NCI-H69 (cell line): ENCODE measurements at regions not wholly inside any gene's neighbourhood (a gene's known extent, or its start where the extent isn't known, plus 50 kb on each side); places are given as distances from the start of the nearest gene placed in this dataset.

Experiments used
- DNase-seq: peaks from one replicate; lab custom pipeline; 2025; lab: John Stamatoyannopoulos, UW

DNA sequence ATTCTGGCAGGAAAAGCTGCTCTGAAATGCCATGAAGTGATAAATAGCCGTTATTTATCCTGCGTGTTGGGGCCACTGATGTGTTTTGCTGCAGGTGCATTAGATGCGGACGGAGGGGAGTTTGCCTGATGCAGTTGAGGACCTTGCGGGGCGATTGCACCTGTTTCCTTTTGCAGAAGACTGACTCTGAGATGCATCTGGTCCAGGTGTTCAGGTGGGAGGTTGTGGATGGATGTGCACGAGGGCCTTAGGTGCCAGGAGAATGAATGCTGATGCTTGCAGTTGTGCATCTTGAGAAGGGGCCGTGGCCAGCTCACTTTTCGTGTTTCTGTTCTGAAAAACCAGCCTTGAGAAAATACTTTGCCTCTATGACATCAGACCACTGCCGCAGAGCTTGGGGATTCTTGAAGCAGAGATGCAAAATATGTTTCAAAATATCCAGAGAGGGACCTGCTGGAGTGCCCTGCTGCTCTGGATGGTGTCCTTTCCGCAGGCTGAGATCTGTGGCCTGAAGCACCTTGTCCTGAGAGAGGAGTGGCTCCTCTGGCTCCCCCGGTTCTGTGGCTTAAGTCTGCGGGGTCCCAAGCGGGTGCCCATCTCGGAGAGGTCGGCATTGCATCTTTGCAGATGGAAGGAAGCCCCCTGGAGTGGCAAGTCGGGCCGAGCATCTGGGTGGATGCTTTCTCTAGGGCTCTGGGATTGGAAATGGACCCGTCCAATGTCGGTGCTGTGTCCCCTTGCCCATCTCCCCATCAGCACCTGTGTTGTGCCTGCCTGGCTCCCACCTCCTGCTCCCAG lies 1031.1 kb downstream of the TBC1D22A start:
- no peak for DNase-seq

DNA sequence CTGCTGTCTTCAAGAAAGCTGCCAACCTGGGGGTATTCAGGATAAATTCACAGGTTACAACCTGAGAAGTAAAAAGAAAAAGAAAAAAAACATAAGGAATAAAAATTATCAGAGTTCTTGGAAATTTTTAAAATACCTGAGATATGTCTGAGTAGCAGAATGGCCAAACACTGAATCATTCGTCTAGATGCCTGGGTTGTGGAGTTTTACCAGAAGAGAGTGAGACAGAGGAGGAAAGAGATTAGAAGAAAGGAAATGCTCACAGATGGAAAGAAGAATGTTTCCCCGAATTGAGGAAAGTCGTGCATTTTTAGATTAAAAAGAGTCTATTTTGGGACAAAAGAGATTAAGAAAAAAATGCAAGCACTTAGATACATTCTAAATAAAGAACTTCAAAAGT lies 1026.7 kb downstream of the TBC1D22A start:
- DNase-seq = no peak

DNA sequence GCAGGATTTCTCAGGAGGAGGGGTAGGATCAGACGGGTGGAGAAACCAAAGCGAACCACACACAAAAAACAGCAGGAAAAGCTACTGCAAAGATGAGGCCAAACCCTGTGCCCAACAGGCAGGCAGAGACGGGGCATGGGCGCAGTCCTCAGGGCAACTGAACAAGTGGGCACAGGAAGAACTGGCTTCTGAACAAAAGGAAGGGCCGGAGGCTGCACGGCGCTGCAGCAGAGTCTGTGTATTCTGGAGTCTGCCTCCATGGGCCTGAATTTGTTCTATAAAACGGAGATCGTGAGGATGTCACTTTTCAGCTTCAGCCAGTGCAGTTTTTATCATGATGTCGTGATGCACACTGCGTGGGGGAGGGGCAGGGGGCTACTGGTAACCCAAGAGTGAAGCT lies 1026.0 kb downstream of the TBC1D22A start:
- DNase-seq = no peak

DNA sequence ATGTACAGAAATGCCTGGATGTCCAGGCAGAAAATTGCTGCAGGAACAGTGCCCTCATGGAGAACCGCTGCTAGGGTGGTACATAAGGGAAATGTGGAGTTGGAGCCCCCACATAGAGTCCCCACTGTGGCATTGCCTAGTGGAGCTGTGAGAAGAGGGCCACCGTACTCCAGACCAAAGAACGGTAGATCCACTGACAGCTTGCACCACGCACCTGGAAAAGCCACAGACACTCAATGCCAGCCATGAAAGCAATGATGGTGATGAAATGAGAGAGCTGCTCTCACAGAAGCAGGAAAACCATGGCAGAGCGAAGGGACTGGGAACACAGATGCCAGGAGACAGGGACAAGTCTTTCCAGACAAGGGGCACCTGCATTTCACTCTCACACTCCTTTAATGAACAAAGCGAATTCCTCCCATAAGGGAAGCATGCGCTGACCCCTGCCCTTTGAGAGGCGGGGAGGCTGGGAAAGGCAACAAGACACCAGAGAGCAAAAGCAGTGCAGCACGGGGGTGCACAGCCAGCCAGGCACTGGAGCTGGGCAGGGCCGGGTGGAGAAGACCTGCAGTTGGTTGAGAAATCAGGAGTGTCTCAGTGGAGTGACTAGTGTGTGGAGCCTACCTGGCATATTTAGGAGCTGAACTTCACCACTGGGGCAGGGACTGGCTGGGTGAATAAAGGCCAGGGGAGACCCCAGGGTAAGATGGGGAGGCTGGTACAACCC lies 1025.2 kb downstream of the TBC1D22A start:
- DNase-seq = no peak

DNA sequence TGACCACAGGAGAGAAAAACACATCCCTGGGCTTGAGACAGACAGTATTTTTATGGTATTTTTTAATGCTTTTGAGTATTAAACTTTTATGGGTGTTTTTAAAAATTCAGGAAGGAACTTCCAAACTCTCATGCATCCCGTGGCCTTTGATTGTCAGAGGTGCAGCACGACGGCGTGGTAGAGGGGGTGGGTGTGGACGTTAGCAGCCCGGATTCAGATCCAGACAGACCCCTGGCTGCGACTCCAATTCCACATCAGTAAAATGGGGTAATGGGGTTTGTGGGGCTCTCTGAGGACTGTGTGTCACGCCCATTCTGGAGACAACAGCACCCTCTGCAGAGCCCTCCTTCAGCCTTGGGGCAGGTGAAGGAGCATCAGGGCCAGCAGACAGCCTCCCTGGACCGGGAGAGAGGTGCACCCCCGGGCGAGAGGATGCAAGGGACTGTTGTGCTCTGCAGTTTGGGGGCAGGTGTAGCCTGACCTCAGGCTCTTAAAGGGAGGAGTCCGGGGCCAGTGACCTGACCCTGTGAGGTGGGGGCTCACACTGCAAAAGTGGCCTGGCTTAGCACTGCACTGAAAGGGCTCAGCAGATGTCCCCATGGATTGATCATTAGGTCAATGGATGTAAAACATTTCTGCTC lies 1024.3 kb downstream of the TBC1D22A start:
- DNase-seq = no peak

DNA sequence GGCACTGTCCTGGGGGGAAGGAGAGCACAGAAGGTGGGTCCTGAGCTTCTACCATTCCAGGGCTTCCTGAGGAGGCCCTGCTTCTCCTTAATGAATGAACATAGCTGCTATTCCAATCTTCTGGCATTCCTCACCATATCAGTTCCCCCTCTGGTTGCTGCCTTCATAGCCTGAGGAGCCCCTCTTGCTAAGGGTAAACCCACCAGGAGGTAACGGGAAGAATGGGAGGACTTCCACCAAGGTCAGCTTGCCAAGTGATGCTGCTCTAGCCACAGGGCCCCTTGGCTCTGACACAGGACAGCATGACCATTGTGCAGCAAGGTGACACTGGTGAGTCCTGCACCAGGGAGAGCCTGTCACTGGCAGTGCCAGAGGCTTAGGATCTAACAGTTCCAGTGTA lies 1022.5 kb downstream of the TBC1D22A start:
- DNase-seq = no peak

DNA sequence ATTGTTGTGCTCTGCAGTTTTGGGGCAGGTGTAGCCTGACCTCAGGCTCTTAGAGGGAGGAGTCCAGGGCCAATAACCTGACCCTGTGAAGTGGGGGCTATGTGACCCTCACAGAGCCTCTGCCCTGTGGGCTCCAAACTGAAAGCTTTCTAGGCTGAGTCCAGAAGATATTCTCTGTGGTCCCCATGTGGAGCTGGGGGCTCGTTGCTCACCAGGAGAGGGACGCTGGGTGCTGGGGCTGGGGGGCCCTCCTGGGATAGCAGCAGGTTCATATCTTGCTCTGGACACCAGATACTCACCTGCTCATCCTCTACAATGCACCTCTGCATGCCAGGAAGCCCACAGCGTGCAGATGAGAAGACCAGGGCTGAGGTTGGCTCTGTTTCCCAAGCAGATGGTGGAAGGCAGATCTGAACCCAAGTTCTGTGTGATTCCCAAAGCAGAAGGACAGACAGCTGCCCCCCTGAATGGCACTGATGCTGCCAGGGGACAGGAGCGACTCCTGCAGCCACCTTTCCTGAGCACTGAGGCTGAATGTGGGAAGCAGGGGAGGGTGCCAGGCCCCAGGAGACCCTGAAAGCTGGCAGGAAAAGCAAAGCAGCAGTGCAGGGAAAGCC lies 1022.0 kb downstream of the TBC1D22A start:
- DNase-seq = no peak

DNA sequence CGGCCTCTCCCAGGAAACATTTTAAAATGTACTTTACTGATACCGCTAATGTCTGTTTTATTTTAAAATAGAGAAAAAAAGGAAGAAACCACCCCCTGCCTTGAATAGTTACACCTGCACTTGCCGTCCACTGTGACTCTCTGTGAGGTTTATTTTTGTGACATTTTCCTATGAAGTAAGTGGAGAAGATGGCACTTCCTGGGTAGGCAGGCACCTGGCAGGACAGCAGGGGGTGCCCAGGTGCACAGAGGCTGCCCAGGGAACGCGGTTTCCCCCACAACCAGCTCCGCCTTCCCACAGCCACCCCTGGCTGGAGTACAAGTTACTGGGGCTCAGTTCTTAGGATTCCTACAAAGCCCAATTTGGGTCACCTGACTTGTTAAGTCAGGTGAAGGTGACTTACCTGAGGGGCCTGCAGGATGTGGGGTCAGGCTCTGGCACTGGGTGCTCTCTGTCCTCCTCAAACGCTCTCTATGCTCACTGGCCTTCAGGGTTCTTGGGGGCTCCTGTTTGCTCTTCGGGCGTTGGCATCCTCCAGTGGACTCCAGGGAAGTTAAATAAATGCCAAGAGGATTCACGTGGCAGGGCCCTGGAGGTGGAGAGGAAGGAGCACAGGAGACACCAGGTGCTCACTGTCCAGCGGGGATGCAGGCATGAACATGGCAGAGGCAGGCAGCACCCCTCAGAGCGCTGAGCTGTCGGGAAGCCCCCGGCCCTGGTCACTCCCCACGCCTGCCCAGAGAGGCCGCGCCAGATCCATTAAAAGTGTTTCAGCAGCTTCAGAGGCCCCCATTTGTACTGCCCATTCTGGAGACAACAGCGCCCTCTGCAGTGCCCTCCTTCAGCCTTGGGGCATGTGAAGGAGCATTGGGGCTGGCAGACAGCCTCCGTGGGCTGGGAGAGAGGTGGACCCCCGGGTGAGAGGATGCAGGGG lies 1021.2 kb downstream of the TBC1D22A start:
- DNase-seq = peak; percentile 68

DNA sequence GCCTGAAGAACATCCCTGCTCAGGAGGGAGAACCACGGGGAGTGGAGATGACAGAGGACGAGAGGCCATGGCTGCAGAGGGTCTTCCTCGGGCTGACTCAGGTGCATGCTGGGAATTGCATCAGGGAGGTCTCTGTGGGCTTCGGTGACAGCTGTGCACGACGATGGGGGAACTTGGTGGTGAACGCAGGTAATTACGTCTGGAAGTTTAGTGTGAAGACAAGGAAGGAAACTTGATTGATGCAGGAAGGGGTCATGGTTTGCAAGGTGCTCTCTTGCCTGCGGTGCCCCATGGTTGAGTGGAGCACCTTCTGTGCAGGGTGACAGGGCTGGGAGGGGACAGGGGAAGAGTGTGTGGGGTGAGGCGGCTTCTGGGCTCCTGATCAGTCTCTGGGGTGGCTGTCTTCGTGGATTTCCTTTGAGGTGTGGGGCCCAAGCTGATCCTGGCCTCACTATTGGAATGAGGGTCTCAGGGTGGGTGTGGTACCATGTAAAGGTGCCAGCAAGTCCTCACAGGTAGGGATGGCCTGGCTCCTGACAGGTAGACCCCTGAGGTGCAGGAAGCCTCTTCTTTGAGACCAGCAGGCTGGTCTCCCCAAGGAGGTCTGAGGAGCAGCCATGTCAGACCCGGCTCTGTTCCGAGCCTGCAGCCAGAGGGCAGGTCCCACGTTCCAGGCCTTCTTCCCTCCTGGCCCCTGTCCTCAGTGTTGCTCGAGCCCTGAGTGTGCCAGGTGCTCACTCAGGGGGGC lies 1020.1 kb downstream of the TBC1D22A start:
- DNase-seq = no peak

DNA sequence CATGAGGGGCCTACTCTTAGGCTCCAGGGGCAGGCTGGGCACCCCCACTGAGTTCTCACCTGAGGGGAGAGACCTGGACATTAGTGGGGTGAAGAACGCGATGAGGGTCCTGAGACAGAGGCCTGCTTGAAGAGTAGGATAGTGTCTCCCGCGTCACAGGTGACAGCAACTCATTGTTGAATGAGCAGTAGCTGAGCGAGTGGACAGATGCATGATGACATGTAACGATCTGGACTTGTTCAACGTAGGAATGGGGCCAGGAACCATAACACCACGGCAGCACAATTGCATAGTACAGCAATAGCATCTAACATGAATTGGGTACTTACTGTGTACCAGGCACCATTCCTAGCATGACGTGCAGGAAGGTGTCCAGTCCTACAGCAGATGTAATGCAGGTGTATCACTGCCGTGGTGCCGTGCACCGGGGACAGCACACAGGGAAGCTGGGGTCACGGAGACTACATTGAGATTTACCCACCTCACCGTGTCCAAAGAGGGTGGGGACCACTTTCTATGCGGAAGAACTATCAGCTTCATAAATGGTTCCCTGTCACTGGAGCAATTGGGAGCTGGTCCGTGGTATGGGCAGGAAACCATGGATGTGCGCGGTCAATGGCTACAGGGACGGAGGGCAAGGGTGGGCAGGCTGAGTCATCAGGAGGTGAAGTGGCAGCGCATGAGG lies 1019.1 kb downstream of the TBC1D22A start:
- no peak for DNase-seq

DNA sequence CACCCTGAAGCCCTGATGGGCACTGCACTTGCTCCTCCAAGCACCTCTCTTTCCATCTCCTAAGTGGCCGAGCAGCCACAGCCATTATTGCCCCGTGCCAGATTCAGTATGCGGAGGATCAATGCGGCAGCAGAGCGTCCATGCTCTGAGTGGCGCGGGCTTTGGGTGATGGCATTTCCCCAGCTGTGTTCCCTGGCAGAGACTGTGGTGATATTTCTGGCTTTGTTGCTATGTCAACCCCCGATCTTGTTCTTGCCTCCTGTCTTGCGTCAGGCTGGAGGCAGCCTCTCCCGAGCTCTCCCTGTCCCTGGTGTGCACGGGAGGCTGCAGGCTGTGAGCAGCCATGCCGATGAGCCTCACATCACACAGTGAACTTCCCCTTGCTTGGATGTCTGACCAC lies 1018.6 kb downstream of the TBC1D22A start:
- no peak for DNase-seq

DNA sequence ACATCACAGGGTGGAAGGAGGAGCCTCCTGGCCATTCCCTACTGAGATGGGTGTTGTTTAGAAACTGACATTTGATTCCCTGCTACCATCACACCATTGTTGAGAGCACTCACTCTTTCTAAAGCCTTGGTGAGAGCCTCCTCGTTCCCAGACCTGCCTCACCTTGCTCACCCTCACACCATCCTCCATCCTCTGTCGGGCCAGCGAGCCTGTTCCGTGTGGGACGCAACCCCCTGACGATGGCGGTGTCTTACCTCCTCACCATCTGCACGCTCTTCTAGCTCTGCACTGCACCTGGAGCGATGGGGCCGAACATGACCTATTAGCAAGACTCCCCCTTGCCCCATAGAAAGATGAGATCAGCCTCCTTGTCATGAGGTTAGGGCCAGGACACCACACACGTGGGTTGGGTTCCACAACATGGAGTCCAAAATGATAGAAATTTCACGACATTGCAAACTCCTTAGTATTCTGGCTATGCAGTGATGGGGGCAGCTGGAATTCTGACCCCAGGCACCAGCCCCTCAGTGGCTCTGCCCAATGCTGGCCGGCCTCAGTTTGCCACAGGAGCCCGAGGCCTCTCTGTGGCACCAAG lies 1017.9 kb downstream of the TBC1D22A start:
- no peak for DNase-seq

DNA sequence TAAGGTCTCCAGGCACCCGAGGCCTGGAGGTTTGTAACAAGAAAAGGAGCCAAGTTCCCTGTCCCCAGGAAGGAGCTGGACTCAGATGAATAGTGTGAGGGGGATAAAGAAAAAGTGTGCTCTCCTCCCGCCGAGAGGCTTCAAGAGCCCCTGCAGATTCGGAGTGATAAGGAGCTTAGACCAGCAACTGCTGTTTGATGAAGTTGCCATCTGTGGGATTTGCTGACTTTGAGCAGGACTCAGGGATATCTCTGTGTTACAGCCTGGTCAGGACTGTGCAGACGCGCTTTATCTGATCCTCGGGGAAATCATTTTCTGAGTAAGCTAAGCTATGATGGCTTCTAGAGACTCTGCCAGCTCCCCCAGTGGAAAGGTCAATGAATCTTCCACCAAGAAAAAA lies 1017.0 kb downstream of the TBC1D22A start:
- no peak for DNase-seq

DNA sequence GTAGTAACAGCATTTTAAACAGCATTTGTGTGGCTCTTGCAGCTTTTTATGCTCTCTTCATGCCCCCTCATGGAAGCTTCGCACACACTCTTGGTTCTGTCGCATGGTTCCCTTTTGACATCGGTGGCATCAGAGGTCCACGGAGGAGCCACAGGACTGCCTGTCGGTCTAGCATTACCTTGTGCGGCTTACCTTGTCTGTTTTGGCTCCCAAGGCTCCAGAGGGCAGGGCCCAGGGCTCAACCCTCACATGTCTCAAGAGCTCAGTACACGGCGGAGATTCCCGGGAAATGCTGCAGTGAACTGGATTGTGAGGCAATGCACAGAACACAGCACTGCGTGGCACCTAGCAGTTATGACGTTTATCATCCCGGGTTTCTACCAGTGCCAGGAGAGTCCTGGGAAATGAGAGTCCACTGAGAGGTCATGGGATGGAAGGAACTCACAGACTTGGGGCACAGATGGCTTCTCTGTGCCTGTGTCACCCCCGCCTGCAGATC lies 1015.8 kb downstream of the TBC1D22A start:
- no peak for DNase-seq

DNA sequence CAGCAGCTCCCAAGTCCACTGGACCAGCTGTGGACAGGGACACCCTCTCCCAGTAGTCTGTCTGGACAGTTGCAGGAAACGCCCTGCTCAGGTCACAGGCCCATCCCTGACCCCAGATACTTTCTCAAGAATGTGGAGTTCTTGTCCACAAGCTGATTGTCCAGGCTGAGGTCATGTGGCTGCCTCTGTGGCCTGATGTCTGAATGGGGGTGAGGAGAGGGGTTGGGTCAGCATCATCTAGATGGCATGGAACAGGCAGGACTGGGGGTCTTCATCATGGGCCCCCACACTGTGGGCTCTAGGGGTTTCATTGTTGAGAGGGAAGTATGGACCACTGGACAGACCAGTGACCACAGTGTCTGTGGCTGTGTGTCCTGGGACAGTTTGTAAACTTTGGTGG lies 1015.0 kb downstream of the TBC1D22A start:
- no peak for DNase-seq

DNA sequence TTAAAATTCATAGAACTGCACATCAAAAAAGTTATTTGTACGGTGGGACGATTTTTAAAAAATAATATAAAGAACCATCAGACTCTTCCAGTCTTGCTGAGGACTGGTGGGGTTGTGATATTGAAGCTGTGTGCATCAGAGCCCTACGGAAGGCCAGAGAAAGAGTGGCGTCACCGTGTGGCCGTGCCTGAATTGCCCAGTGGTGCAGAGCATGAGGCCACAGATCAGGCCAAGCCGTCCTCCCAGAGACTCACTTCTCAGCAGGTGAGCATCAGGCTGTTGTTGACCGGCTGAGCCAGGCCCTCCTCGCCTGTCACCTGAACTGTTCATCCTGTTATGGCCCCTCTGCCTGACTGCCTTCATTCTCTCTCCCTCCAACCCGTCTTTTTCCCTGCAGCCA lies 1013.9 kb downstream of the TBC1D22A start:
- no peak for DNase-seq

DNA sequence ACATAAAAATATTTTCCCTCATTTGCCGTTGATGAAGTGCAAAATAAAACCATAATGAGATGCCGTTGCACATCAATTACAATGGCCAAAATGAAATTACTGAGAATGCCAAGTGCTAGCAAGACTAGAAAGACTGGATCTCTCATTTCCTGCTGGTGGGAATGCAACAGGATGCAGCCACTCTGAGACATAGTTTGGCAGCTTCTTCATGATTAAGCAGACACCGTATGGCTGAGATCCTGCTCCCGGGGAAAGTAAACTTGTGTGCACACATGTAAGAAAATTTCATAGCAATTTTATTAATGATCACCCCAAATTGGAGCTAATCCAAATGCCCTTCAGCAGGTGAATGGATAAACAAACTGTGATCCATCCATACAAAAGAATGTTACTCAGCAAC lies 1013.2 kb downstream of the TBC1D22A start:
- peak; percentile 19 for DNase-seq

DNA sequence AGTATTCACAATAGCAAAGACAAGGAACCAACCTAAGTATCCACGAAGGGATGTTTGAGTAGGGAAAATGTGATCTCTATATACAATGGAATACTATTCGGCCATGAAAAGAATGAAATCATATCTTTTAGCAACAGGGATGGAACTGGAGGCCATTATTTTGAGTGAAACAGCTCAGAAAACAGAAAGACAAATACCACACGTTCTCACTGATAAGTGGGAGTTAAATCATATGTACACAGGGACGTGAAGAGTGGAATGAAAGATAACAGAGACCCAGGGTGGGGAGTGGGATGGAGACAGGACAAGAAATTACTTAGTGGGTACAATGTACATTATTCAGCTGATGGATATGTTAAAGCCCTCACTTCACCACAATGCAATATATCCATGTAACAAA lies 1012.7 kb downstream of the TBC1D22A start:
- no peak for DNase-seq

DNA sequence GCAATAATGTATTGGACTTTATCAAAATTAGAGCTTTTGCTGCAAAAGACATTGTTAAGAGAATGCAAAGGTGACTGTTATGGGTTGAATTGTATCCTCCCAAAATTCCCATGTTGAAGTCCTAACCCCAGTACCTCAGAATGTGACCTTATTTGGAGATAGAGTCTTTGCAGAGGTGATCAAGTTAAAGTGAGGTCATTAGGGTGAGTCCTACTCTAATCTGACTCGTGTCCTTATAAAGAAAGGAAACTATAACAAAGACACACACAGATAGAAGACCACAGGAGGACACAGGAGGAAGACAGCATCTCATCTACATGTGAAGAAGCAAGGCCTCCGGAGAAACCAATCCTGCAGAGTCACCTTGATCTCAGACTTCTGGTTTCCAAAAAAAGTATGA lies 1011.2 kb downstream of the TBC1D22A start:
- DNase-seq = no peak

DNA sequence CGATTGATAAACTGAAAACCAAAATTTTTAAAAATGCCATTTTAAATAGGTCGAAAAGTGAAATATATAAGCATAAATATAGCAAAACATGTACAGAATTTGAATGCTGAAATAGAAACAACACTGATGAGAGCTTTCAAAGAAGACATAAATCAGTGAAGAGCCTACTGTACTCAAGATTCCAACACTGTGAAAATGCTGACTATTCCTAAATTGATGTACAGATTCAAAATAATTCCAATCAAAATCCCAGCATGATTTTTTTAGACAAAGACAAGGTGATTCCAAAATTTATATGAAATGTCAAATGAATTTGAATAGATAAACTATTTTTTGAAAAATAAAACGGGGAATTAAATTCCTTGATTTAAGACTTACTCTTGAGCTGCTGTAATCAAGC lies 1010.4 kb downstream of the TBC1D22A start:
- DNase-seq = no peak
